Natural killer cell (primary cell): ENCODE measurements at regions not wholly inside any gene's neighbourhood (a gene's known extent, or its start where the extent isn't known, plus 50 kb on each side); places are given as distances from the start of the nearest gene placed in this dataset.

Experiments used
- ATAC-seq, 3 donors: fragments of 150-1000 bp in 2 of 3; fragments of 200-7000 bp in 1 of 3; cut with Tn5 transposase; 1 replicate in 1 of 3; 2 replicates in 2 of 3; pipeline ENCODE4 v1.10.0; 2021; ENCODE audit warnings: mild to moderate bottlenecking in 2 of 3, moderate library complexity in 2 of 3
- DNase-seq, 2 donors: peaks; one replicate each; pipeline versions ENCODE4 v3.0.0 to v3.0.0-alpha.2; 2013 to 2021; ENCODE audit warnings: mixed read lengths in 1 of 2
- H3K27ac ChIP-seq: one replicate; pipeline ENCODE4 v1.5.1; 2013; ENCODE audit warnings: mild to moderate bottlenecking, low read length
- H3K27me3 ChIP-seq: one replicate; pipeline ENCODE4 v1.6.1; 2013; ENCODE audit warnings: low read length; ENCODE audit not compliant: control insufficient read depth, insufficient read depth
- H3K36me3 ChIP-seq: one replicate; pipeline ENCODE4 v1.6.1; 2013; ENCODE audit warnings: low read length; ENCODE audit not compliant: control insufficient read depth, insufficient read depth
- H3K4me1 ChIP-seq: one replicate; pipeline ENCODE4 v1.6.1; 2013; ENCODE audit warnings: low read length; ENCODE audit not compliant: control insufficient read depth, insufficient read depth
- H3K4me3 ChIP-seq: one replicate; pipeline ENCODE4 v1.5.1; 2013; ENCODE audit warnings: low read length
- H3K9me3 ChIP-seq: one replicate; pipeline ENCODE4 v1.6.1; 2013; ENCODE audit warnings: low read length; ENCODE audit not compliant: control insufficient read depth, insufficient read depth
- H3K27ac Mint-ChIP-seq, 2 donors: one replicate each; pipeline ENCODE4 v1.8.0; 2022; ENCODE audit warnings: mild to moderate bottlenecking in 2 of 2, mixed read lengths in 2 of 2, moderate library complexity in 1 of 2
- H3K27me3 Mint-ChIP-seq, 2 donors: one replicate each; pipeline ENCODE4 v1.8.0; 2022; ENCODE audit warnings: low read depth in 2 of 2, mixed read lengths in 2 of 2
- H3K36me3 Mint-ChIP-seq: one replicate; pipeline ENCODE4 v1.8.0; 2022; ENCODE audit warnings: mixed read lengths
- H3K4me1 Mint-ChIP-seq, 2 donors: one replicate each; pipeline ENCODE4 v1.8.0; 2022; ENCODE audit warnings: mixed read lengths in 2 of 2
- H3K4me3 Mint-ChIP-seq: one replicate; pipeline ENCODE4 v1.8.0; 2022; ENCODE audit warnings: mild to moderate bottlenecking, moderate library complexity, mixed read lengths
- H3K9me3 Mint-ChIP-seq, 2 donors: one replicate each; pipeline ENCODE4 v1.8.0; 2022; ENCODE audit warnings: mixed read lengths in 2 of 2
- WGBS: methylation state at CpG from one replicate; pipeline ENCODE4 v1.1.7; 2013; ENCODE audit warnings: missing lambda C conversion rate; ENCODE audit not compliant: insufficient coverage; 5-methylcytosine and 5-hydroxymethylcytosine counted together
- intact Hi-C: fragments of 100-400 bp; cut with micrococcal nuclease; formaldehyde crosslinking; loops from one replicate; pipeline ENCODE4 v1.14.2; 2022
- TF ChIP-seq, protein P1 (sequence below): fragments of 200-600 bp; IDR thresholded peaks from one replicate; pipeline ENCODE4 v1.8.0; 2022; ENCODE audit warnings: antibody characterized with exemption

DNA sequence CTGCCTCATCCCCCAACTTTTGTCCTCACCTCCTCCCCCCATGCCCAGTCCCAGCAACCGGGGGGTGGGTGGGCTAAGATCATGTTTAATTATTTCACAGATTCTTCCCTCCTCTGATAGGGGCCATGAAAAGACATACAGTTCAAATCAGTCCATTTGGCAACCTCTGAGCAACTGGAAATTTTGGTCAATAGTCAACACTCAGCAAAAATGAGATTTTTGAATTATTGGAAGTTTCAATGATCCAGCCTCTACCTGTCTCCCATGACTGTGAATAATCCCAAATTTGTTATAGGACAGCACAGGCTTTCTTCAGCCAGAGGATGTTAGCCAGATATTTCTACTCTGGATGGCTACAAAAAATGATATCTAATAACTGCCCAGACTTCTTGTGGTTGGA, 549.9 kb downstream of the TNS1 start:
- DNase-seq: no peak
- H3K36me3 ChIP-seq: no peaks in the 10 kb centered on the region
- WGBS: 100% methylated on average over 1 of the region's 1 CpG
- H3K27me3 ChIP-seq: no peaks in the 10 kb centered on the region
- Mint-ChIP-seq H3K4me3 (no peak overlapping the region), H3K4me1 (peaks cover 0 to 4% of the 10 kb centered on the region in 2 donors), H3K27ac (no peak overlapping the region), H3K9me3 (peaks cover 0 to 4% of the 10 kb centered on the region in 2 donors), H3K27me3 (peaks cover 8 to 9% of the 10 kb centered on the region in 2 donors), H3K36me3 (no peaks in the 10 kb centered on the region)
- no peaks in the 10 kb centered on the region for H3K4me1 ChIP-seq
- intact Hi-C loops: no loop called here
- H3K9me3 ChIP-seq: no peaks in the 10 kb centered on the region
- no peak overlapping the region for H3K4me3 ChIP-seq
- H3K27ac ChIP-seq: no peak overlapping the region
- ATAC-seq: no peak
- TF ChIP-seq, protein P1, sequence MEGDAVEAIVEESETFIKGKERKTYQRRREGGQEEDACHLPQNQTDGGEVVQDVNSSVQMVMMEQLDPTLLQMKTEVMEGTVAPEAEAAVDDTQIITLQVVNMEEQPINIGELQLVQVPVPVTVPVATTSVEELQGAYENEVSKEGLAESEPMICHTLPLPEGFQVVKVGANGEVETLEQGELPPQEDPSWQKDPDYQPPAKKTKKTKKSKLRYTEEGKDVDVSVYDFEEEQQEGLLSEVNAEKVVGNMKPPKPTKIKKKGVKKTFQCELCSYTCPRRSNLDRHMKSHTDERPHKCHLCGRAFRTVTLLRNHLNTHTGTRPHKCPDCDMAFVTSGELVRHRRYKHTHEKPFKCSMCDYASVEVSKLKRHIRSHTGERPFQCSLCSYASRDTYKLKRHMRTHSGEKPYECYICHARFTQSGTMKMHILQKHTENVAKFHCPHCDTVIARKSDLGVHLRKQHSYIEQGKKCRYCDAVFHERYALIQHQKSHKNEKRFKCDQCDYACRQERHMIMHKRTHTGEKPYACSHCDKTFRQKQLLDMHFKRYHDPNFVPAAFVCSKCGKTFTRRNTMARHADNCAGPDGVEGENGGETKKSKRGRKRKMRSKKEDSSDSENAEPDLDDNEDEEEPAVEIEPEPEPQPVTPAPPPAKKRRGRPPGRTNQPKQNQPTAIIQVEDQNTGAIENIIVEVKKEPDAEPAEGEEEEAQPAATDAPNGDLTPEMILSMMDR: no peak

GRCh38 chr2:217451666-217452065, 551.1 kb downstream of the TNS1 start:
- Mint-ChIP-seq H3K36me3 (no peaks in the 10 kb centered on the region), H3K4me3 (no peak overlapping the region), H3K4me1 (peaks cover 0 to 4% of the 10 kb centered on the region in 2 donors), H3K9me3 (peaks cover 0 to 3% of the 10 kb centered on the region in 2 donors), H3K27ac (no peak overlapping the region), H3K27me3 (peaks cover 9 to 11% of the 10 kb centered on the region in 2 donors)
- no peaks in the 10 kb centered on the region for H3K27me3 ChIP-seq
- TF ChIP-seq, protein P1: no peak
- WGBS: 68% methylated on average over 3 of the region's 3 CpGs
- H3K36me3 ChIP-seq: no peaks in the 10 kb centered on the region
- no peak overlapping the region for H3K4me3 ChIP-seq
- ATAC-seq (no peak), DNase-seq (no peak)
- H3K4me1 ChIP-seq: no peaks in the 10 kb centered on the region
- H3K9me3 ChIP-seq: no peaks in the 10 kb centered on the region
- no peak overlapping the region for H3K27ac ChIP-seq
- intact Hi-C loops: no loop called here

DNA sequence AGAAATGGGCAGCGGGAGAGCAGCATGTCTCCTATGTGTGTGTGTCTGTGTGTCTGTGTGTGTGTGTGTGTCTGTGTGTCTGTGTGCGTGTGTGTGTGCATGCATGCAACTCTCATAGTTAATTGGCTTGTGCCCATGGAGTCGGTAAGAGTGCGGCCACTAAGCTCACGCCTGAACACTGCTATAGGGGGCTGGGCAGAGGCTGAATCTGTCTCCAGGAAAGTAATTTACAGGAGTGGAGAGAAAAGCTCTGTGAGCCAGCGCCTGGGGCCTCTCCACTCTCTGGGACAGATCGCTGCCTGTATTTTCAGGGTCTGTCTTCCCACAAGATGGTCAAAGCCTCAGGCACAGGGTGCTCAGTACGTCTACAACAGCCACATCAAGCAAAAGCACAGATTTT, 553.4 kb downstream of the TNS1 start:
- DNase-seq (no peak), ATAC-seq (no peak)
- Mint-ChIP-seq H3K36me3 (no peaks in the 10 kb centered on the region), H3K27me3 (peaks cover 9 to 11% of the 10 kb centered on the region in 2 donors), H3K4me1 (peaks cover 0 to 4% of the 10 kb centered on the region in 2 donors), H3K27ac (no peak overlapping the region), H3K9me3 (peaks cover 0 to 3% of the 10 kb centered on the region in 2 donors), H3K4me3 (no peak overlapping the region)
- Histone ChIP-seq H3K27me3 (no peaks in the 10 kb centered on the region), H3K36me3 (no peaks in the 10 kb centered on the region), H3K4me1 (no peaks in the 10 kb centered on the region), H3K4me3 (no peak overlapping the region), H3K9me3 (no peaks in the 10 kb centered on the region), H3K27ac (no peak overlapping the region)
- intact Hi-C loops: no loop called here
- 93% methylated on average over 8 of the region's 8 CpGs for WGBS
- TF ChIP-seq, protein P1: no peak

- Mint-ChIP-seq H3K4me3 (no peak overlapping the region), H3K4me1 (peaks cover 0 to 4% of the 10 kb centered on the region in 2 donors), H3K27me3 (peaks cover 5 to 8% of the 10 kb centered on the region in 2 donors), H3K9me3 (no peaks in the 10 kb centered on the region), H3K36me3 (no peaks in the 10 kb centered on the region), H3K27ac (no peak overlapping the region)
- WGBS: 86% methylated on average over 5 of the region's 5 CpGs
- Histone ChIP-seq H3K4me1 (no peaks in the 10 kb centered on the region), H3K9me3 (no peaks in the 10 kb centered on the region), H3K27me3 (no peaks in the 10 kb centered on the region), H3K36me3 (no peaks in the 10 kb centered on the region), H3K27ac (no peak overlapping the region), H3K4me3 (no peak overlapping the region)
- no peak for ATAC-seq
- intact Hi-C loops: no loop called here
- no peak for DNase-seq
- TF ChIP-seq, protein P1: no peak
These were observed 553.9 kb downstream of the TNS1 start for GRCh38 chr2:217448860-217449259.
